HG03457 (cell line): ENCODE measurements at regions not wholly inside any gene's neighbourhood (a gene's known extent, or its start where the extent isn't known, plus 50 kb on each side); places are given as distances from the start of the nearest gene placed in this dataset.

ENCODE experiments used
- ATAC-seq: cut with Tn5 transposase; IDR thresholded peaks from one replicate; pipeline ENCODE4 v1.9.1; 2021; ENCODE audit warnings: moderate number of reproducible peaks; ENCODE audit not compliant: unreplicated experiment

DNA sequence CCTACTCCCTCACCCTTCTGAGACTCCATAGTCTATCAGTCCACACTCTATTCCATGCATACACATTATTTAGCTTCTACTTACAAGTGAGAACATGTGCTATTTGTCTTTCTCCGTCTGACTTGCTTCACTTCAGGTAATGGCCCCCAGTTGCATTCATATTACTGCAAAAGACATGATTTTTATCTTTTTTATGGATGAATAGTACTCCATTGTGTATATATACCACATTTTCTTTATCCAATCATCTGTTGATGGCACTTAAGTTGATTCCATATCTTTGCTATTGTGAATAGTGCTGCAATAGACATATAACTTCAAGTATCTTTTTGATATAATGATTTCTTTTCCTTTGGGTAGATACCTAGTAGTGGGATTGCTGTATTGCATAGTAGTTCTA is 171.8 kb downstream of the DACT1 start:
- ATAC-seq, result no peak

DNA sequence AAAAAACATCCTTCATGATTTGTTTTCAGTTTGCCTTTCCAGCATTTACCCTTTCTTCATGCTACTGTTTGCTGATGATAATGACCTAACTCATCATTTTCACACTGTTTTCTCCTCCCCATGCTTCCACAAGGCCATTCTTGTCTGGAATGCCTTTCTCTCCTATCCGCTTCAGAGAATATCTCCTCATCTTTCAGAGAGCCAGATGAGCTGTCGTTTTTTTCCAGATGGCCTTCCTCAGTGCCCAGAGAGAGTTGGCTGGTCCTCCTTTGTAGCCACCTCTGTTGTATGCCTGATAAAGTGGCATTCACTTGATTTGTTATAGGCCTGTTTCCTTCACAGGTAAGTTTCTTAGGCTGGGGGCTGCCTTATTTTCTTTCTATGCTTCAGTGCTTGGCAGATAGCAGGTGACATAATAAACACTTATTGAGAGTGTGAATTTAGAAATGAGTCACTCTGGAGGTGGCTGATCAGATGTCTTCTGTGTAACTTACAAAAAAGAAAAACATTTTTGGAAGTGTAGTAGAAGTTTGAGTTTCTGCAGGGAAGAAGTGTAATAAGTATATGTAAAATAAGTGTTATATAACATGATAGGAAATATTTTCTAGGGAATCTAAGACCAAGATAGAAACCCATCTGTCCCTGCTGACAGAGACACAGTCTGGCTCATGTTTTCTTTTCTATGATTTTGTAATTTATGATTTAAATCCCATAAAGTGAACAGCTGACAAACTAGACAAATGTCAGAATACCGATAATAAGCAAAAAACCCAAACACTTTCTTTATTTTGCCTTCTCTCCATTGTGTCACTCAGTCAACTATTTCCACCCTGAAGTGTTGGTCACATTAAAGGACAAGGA is 174.5 kb downstream of the DACT1 start:
- ATAC-seq, result no peak

DNA sequence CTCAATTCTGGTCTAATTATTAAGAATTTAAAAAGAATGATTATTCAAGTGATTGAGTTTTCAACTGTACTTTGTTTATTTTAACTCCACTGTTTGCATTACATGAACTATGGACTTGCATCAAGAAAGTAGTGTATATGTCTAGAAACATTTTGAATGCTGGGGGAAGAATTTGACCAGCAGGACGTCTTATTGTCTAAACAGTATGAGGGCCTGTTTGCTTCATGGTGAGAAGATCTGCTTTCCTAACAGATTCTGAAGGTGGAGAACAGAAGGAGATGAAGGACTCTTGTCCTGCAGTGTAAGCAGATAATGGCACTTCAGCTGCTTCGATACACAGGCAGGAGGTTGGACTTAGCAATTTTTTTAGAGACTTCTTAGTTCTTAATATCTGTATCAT is 176.0 kb downstream of the DACT1 start:
- no peak for ATAC-seq

DNA sequence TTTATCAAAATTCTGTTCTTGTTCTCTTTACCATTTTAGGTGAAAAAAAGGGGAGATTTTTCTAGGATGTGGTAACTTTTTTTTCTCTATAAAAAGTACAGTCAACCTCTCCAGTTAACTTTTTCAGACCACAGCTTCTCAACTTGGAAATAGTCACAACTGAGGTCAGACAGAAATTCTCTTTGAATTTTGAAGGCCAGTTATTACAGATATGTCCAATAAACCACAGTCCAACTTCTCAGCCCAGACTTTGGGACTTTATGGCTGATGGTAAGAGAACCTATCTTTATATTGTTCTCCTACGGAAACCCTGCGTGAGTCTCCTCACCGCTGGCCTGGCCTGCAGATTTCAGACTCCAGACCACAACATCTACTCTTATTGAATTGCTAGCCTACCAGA is 176.7 kb downstream of the DACT1 start:
- ATAC-seq, result no peak

DNA sequence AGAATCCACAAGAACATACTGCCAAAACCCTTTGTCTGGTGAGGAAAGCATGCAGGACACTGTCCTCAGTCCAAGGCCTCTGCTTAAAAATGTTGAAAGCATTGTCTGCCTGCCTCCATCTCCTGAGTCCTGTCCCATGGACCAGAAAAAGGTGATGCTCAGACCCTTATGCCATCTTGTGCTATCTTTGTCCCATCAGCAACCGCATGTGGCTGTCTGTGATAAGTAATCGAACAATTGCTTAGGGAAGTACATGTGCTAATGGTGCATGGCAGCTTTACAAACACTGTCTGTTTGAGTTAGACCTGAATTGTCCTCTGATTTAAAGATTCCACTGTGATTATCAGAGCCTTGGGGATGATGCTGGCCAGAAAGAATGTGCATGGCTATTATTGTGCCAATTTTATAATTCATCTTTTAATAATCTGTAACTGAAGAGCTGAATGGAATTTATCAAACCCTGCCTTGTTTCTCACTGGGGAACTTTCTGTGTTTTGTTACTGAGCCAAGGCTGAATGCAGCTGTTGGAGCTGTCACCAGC is 177.5 kb downstream of the DACT1 start:
- ATAC-seq, result no peak

DNA sequence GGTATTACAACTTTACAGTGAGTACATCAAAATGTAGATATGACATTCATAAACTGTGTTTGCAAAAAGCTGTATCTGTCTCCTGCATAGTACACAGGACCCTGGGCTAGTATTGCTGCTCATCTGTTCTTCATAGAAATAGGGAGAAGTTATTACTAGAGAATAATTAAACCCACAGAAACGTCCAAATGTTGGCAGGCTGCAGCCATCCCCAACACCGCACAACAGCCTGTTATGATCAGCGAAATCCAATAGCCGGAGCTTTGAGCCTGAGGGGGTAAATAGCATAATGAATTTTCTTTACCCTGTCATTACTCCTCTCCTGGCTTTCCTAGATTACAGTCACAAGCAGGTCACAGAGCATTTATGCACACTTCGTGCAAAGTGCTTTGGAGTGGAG is 178.0 kb downstream of the DACT1 start:
- ATAC-seq, result no peak

DNA sequence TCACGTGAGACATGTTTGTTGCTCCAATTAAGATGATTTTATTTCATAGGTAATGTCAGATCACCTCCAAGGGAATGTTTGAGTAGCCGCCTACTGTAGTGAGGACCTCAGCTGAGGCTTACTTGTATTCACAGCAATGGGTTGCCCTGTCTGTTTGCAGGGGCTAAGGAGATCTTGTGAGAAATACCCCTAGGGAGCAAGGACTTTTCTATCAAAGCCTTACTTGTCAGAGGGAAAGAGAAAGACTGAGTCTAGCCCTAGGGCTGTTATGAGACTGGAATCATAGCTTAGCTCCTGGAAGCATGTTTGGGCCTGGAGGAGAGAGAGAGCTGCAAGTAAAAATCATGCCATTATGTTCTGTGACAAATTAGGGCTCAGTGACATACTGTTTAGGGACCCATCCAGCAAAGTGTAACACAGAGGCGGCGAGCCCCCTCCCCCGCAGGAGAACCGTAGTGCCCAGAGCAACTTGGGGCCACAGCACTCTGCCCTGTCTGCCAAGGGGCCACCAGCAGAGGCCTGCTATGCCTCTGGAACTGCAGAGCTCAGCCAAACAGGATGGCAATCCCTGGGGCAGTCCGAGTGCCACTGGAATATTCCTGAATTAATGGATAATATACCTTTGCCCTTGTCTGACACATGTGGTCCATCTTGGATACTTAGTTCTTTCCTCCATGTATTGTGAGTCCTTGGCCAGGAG is 178.8 kb downstream of the DACT1 start:
- no peak for ATAC-seq

DNA sequence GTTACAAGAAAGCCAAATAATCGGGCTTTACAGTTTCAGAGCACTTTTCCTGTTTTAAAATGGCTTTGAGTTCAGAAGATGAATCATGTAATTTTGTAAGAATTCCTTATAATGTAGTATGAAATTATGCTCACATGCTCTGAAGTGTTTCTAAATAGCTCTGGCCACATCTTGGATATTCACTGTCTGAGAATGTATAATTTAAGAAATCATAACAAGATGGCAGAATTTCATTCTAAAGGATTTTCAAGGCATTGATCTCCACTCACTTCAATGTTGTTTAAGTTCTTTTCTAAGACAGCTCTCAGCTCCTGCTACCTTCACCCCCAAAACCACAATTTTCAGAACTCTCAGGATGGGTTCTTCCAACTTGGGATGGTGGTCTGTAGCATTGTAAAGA is 180.1 kb downstream of the DACT1 start:
- no peak for ATAC-seq

DNA sequence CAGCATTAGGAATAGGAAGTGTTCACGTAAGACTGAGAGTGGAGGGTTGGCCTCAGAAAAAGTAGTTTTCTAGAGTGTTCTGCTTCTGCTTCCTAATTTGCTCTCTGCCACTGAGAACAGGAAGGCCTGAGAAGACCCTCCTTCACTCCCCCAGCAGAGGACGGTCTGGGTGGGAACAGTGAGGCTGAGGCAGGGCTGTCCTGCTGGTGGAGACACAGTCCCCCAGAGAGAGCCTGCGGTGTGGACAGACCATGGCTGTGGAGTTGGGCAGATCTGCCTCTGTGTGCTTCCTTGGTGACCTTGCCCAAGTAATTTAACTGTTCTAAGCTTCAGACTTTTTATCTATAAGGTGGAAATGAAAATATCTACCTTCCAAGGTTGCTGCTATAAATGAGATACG is 182.3 kb downstream of the DACT1 start:
- ATAC-seq, result no peak

DNA sequence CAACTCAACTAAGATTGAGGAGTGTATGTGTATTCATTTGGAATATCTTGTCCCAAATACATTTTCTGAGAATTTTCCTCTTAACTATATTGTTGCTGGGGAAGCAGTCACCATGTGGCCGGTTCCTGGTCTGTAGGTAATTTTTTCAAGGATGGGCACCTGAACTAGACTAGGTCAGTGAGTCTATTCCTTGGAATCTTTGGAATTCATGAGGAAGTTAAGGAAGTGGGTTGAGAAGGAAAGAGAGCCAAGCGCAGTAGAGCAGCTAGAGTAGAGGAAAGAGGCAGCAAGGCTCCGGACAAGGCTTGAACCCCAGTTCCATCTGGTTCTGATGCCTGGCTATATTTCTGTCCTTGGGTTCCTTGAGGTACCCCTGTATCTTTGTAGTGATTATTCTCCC is 183.7 kb downstream of the DACT1 start:
- ATAC-seq, result no peak

DNA sequence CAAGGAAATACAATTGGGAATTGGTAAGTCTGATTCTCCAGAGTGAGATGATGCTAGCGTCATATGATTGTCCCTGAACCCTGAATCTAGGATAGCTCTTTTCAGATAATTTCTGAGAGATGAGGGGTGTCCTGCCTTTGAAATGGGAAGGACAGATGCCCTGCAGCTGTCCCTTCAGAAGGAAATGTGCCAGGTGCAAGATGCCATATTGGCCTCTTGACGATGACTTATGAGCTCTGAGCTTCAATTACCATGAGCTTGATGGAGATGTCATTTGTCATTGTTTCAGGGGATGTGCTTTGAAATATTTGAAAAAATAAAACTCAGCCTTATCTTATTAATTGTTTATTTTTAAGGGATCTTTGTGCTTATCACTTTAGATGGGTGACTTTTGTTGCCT is 185.1 kb downstream of the DACT1 start:
- no peak for ATAC-seq

DNA sequence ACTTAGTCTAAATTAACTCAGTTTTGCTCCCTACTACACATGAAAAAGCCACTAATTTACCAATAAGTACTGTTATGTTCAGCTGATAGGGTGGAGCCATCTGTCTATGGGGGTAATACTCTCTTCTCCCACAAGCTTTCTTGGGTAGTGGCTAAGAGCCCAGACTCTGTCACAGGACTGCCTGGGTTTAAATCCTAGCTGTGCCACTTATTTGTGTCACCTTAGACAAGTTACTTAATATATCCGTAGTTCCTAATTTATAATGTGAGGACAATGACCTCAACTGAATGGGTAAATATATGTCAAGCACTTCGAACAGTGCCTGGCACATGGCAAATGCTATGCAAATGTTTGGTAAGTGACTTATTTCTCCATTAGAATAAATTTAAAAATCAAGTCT is 185.6 kb downstream of the DACT1 start:
- ATAC-seq, result no peak

DNA sequence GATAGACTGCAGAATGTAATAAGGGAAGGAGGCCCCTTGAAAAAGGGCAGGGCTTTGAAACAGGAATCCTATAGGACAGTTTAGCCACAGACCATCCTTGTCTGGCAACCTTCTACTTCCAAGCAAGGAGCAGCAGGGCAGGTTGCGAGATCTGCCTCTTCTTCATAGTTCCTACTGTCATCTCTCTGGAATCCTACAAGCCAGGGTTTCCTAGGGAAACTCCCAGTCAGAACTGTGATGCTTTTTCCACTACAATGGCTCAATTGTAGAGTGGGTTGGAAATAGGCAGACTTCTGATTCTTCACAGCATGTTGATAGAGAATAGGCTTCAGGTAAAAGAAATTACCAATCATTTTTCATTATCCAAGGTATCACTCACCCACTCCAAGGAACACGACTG is 186.3 kb downstream of the DACT1 start:
- no peak for ATAC-seq

DNA sequence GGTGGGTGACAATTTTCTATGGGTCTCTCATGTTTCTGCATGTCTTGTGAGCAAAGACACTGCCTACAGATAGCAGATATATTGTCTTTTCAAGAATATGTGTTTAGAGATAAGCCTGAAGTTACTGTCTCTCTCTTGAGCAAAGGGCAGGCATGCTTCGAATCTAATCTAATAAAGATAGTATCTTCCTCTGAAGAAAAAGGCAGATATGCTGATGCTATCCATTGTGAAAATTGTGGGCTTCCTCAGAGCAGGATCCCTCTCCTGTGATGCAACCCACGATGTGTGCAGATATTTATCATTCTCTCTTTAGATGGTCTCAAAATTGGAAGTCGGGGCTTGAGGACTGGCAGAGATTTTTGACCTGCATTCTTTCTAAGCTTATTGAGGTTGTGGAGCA is 187.0 kb downstream of the DACT1 start:
- no peak for ATAC-seq

DNA sequence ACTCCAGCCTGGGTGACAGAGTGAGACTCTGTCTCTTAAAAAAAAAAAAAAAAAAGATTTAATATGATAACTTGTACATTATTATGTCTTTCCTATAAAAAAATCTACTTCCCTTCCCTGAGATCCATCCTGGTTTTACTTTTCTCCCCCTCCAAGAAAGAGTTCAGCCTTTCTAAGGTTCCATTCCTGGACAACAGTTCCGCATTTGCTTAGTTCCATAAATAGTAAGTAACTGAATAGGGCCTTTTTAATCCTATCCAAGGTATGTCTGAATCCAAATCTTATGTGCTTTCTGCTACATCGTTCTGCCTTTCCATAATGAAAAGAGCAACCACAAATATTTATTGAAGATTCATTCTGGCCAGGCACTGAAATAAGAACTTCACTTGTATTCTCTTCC is 187.8 kb downstream of the DACT1 start:
- ATAC-seq, result no peak

DNA sequence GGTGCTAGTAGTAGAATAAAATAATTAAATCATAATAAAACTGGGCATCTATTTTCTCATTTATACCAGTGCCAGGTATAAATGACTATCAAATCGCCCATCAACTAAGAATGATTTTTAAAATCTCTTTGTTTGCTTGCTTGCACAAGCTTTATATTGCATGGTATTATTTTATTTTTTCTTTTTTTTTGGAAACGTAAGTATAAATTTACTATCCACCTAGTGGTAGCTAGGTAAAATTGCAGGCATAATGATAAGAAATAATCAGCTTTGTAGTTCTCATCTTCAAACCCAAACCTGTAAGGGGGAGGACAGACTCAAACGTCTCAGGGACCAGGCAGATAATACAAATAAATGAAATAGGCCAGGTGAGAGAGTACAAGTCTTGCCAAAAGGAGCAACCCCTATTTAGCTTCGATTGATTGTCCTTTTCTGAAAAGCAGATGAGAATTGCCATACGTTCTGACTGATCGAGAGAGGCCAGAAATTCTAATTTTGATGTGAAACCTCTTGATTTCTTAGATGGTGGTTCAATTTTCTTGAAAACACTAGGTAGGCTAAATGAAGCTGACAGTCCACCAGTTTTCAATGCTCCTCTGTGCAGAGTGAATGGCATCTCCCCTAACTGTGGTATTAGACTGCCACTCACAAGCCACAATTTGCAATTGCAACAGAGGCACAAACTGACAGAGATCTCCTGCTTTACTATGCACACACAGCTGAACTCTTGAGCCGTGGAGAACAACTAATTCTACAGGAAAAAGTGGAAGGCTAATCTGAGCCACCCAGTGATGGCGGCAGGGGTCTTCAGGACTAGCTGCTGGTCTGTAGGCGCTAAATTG is 189.3 kb downstream of the DACT1 start:
- no peak for ATAC-seq

DNA sequence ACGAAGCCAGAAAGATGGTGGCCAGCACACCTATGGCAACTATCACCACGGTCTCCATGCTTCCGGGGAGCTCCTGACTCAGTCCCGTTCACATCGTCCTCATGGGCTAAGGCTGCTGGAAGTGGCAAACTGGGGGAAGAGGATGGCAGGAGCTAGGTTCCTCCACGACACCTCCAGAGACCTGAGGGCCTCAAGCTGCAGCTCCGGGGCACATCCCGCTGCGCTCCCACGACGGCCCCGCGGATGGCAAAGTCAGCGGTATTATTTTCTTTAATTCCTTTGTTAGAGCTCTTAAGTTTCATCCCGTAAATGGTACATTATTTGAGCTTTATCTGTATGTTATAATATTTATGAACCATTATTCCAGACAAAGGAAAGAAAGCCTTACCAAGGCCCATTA is 190.5 kb downstream of the DACT1 start:
- no peak for ATAC-seq

DNA sequence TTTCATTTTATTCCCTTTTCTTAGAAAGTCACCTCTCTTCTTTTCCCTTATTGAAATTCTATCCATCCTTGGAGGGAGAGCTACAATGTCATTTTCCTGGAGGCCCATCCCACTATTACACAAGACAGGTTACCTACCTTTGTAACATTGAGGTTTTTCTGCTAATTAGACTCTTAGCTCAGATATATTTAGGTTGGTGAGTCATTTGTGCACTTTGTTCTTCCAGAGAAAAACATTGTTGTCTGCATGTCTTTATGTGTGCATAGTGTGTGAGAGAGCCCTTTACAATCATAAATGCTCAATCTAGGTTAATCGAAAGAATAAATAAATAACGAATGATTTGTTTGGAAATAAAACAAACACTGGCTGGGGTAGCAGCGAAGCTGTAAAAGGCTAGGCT is 191.8 kb downstream of the DACT1 start:
- ATAC-seq, result no peak

DNA sequence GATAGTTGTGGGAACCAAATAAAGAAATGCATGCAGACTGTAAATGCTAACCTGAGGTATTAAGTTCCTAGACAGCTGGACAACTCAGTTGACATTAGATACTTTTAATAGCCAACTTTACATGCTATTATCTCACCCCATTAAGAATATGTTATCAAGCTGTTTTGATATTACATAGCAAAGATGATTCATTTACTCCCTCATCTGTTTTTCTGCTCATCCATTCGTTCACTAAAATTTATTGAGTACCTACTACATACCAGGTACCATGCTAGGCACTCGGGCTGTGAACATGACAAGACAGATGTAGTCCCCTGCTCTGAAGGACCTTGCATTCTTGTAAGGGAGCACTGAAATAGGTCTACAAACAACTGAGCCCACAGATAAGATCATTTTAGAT is 192.4 kb downstream of the DACT1 start:
- ATAC-seq, result no peak

DNA sequence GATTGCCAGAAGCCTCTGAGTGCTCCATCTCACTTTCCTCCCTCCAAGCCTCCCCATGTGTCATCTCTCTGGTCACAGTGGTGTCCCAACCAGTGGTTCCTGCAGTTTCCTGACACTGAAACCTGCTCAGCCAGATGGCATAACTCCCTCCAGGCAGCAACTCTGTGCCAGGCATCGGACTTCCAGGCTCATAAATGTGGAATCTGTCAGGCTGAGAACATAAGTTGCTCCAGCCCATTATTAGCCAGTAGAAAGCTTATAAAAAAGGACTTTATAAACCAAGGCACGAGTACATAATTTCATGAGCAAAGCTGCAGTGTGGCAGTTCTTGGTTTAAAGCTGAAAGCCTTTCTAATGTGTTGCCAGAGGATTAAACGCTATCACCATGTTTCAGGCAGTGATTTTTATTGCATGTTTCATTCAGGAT is 194.3 kb downstream of the DACT1 start:
- ATAC-seq, result no peak

DNA sequence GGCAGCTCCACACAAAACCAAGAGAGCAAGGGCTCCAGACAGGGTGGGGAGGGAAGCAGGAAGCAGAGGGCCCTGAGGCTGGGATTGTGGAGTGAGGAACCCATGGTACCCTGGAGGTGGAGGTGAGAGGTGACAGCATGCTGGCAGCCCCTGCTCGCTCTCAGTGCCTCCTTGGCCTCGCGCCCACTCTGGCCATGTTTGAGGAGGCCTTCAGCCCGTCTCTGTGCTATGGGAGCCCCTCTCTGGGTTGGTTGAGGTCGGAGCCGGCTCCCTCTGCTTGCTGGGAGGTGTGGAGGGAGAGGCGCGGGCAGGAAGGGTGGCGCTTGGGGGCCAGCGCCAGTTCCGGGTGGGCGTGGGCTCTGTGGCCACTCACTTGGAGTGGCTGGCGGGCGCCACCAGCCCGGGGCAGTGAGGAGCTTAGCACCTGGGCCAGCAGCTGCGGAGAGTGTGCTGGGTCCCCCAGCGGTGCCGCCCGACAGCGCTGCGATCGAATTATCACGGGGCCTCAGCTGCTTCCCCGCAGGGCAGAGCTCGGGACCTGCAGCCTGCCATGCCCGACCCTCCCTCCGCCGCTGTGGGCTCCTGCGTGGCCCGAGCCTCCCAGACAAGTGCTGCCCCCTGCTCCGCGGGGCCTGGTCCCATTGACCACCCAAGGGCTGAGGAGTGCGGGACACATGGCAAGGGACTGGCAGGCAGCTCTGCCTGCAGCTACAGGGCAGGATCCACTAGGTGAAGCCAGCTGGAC is 196.0 kb downstream of the DACT1 start:
- no peak for ATAC-seq
